Muscle of leg (tissue), 3 donors: ENCODE measurements at regions not wholly inside any gene's neighbourhood (a gene's known extent, or its start where the extent isn't known, plus 50 kb on each side); places are given as distances from the start of the nearest gene placed in this dataset.

ENCODE experiments used
- DNase-seq: peaks from one replicate; pipeline ENCODE4 v3.0.0; 2013
- H3K27ac ChIP-seq: one replicate; pipeline ENCODE4 v1.5.1; 2013; ENCODE audit warnings: mild to moderate bottlenecking, low read length, control low read depth
- H3K27me3 ChIP-seq: one replicate; pipeline ENCODE4 v1.6.1; 2013; ENCODE audit warnings: low read length; ENCODE audit not compliant: control insufficient read depth, insufficient read depth
- H3K36me3 ChIP-seq: one replicate; pipeline ENCODE4 v1.6.1; 2013; ENCODE audit warnings: low read length; ENCODE audit not compliant: control insufficient read depth, insufficient read depth
- H3K4me1 ChIP-seq: one replicate; pipeline ENCODE4 v1.6.1; 2013; ENCODE audit warnings: low read length; ENCODE audit not compliant: control insufficient read depth, insufficient read depth
- H3K4me3 ChIP-seq: one replicate; pipeline ENCODE4 v1.5.1; 2013; ENCODE audit warnings: low read length, control low read depth
- H3K9me3 ChIP-seq: replicated peaks from 2 replicates; pipeline ENCODE4 v1.6.1; 2013; ENCODE audit warnings: low read depth, low read length; ENCODE audit not compliant: control insufficient read depth
- WGBS: methylation state at CpG from one replicate; pipeline ENCODE4 v1.1.5; 2013; ENCODE audit warnings: missing lambda C conversion rate; ENCODE audit not compliant: insufficient coverage; 5-methylcytosine and 5-hydroxymethylcytosine counted together

DNA sequence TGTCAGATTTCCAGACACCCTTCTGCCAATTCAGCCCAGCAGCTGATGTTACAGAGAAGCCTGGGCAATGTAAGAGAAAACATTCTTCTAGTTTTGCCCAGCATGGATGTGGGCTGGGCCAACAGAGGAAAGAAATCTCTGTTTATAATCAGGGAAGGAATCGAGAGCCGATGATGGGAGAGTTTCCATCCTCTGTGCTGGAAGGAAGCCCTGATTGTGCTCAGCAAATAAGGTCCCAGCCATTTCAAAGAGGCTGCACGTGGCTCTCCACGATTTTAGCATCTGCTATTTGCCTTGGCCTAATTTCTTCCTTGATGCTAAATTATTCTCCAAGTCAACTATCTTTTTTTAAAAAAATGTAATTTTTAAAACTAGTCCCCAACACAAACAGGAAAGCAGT, 70.0 kb downstream of the IRX6 start:
- Histone ChIP-seq H3K4me3 (no peak overlapping the region), H3K9me3 (no peaks in the 10 kb centered on the region), H3K27me3 (no peaks in the 10 kb centered on the region), H3K27ac (no peak overlapping the region), H3K4me1 (peaks cover 3% of the 10 kb centered on the region), H3K36me3 (no peaks in the 10 kb centered on the region)
- peak; percentile 87 for DNase-seq
- 10% methylated on average over 2 of the region's 4 CpGs for WGBS

DNA sequence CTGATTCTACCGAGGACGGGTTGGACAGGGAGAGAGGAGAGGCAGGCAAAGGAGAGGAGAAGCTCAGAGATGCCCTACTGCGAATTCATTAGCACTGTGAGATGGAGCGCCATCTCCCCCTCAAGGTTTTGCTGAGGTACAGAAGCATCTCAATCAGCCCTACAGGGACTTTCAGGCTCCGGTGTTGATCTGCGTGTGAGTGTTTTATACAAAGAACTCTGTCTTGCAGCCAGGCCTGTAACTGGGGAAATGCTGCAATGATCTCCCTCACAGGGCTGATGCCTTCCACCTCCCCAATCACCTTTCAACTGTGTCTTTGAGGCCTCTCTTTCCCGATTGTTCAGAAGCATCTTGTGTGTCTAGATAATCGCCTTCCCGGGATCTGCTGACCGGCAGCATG, 74.8 kb downstream of the IRX6 start:
- DNase-seq, result no peak
- WGBS, result 85% methylated on average over 6 of the region's 10 CpGs
- no peaks in the 10 kb centered on the region for H3K27me3 ChIP-seq
- no peak overlapping the region for H3K27ac ChIP-seq
- no peaks in the 10 kb centered on the region for H3K36me3 ChIP-seq
- no peaks in the 10 kb centered on the region for H3K9me3 ChIP-seq
- no peak overlapping the region for H3K4me3 ChIP-seq
- no peaks in the 10 kb centered on the region for H3K4me1 ChIP-seq

DNA sequence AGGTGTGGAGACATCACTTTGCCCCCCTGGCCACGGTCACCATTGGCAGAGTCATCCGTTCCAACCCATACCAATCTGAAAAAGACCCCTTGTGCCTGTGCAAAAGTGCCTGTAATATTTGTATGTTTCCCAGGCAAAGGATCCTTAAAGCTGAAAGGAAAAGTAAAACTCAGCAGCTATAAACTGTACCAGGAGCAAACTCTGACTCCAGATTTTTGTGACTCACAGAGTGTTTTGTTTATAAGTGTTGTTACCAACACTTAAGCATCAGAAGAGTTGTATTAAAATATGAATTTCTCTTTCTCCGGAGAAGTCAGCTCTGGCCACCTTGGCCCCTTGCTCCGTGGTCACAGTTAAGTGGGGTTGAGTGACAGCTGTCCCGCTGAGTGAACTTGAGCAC, 75.9 kb downstream of the IRX6 start:
- Histone ChIP-seq H3K4me1 (no peaks in the 10 kb centered on the region), H3K27me3 (no peaks in the 10 kb centered on the region), H3K4me3 (no peak overlapping the region), H3K36me3 (no peaks in the 10 kb centered on the region), H3K27ac (no peak overlapping the region), H3K9me3 (no peaks in the 10 kb centered on the region)
- DNase-seq, result no peak
- WGBS, result no CpG with 5 or more reads among the region's 5 CpGs

DNA sequence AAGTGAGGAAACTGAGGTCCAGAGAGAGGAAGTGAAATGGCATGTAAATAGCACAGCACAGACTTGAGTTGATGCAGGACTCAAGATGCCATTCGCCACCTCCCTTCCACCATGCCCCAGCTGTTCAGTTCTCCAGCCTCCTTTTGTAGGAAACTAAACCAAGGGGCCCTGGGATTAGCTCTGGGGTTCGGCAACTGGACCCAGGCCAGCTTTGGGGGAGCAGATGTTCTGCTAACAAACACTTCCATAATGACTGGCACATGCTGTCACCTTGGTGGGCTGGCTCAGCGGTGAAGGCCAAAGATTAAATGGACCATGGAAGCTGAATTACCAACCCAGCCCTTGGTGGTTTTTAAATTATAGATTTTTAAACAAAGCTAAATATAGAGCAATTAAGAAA, 77.0 kb downstream of the IRX6 start:
- H3K4me3 ChIP-seq, result no peak overlapping the region
- DNase-seq, result no peak
- WGBS, result 60% methylated on average over 2 of the region's 3 CpGs
- H3K27ac ChIP-seq, result no peak overlapping the region
- H3K27me3 ChIP-seq, result no peaks in the 10 kb centered on the region
- no peaks in the 10 kb centered on the region for H3K9me3 ChIP-seq
- no peaks in the 10 kb centered on the region for H3K4me1 ChIP-seq
- H3K36me3 ChIP-seq, result no peaks in the 10 kb centered on the region

DNA sequence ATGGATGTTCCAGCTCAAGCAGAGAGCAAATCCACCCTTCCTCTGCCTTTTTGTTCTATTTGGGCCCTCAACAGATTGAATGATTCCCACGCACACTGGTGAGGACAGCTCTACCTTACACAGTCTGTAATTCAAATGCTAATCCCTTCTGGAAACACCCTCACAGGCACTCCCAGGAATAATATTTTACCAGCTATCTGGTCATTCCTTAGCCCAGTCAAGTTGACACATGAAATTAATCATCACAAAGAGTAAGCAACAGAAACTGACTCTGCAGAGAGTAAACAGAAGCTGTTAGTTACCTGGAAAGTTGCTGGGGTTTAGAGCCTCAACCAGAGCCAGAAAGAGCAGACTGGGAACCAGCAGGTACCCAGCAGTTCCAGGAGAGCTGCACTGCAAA, 75.5 kb upstream of the MMP2 start:
- WGBS, result 67% methylated on average over 1 of the region's 1 CpG
- H3K4me3 ChIP-seq, result no peak overlapping the region

DNA sequence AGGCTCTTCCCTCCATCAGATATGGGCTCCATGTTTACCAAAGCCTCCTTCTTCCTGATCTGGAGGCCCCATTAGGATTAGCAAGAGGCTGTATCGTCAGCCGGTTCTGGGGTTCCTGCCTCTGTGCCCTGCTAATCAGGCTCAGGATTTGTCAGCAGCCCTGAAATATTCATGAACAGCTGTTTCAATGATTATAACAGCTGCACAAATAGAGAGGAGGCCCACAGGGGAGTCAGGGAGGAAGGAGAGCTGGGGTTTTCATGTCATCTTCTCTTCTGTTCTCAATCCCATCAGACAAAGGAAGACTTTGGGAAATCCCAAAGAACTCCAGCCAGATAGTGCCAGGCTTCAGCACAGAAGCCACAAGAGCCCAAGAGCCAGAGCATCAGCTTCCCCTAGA, 72.3 kb upstream of the MMP2 start:
- Histone ChIP-seq H3K36me3 (no peaks in the 10 kb centered on the region), H3K27ac (no peak overlapping the region), H3K4me1 (peaks cover 4% of the 10 kb centered on the region), H3K27me3 (peaks cover 3% of the 10 kb centered on the region), H3K9me3 (no peaks in the 10 kb centered on the region), H3K4me3 (no peak overlapping the region)
- WGBS, result 40% methylated on average over 1 of the region's 2 CpGs
- peak; percentile 16 for DNase-seq

More for the DNA sequence above, 75.5 kb upstream of the MMP2 start:
- Histone ChIP-seq H3K4me1 (peaks cover 4% of the 10 kb centered on the region), H3K27ac (no peak overlapping the region), H3K9me3 (no peaks in the 10 kb centered on the region), H3K36me3 (no peaks in the 10 kb centered on the region), H3K27me3 (peaks cover 3% of the 10 kb centered on the region)
- no peak for DNase-seq

DNA sequence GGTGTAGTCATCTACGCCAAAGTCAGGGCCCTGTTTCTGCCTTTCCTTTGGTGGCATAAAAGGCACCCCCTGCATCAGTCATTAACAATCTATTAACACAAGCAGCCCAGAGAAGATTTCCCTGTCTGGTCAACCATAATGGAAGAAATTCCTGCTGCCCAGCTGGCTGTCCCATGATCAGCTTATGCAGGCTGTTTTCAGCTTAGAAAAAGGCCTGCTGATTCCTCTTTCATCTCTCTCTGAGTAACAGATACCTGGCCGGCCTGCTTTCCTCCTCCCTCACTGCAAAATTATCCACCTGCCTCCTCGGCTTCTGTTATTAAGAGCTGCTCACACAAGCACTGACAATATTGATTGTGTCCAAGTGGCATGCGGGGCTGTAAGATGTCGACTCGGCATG, 70.3 kb upstream of the MMP2 start:
- DNase-seq, result no peak
- Histone ChIP-seq H3K9me3 (no peaks in the 10 kb centered on the region), H3K27me3 (peaks cover 3% of the 10 kb centered on the region), H3K4me3 (no peak overlapping the region), H3K27ac (no peak overlapping the region), H3K4me1 (peaks cover 4% of the 10 kb centered on the region), H3K36me3 (no peaks in the 10 kb centered on the region)
- WGBS, result 72% methylated on average over 3 of the region's 6 CpGs

DNA sequence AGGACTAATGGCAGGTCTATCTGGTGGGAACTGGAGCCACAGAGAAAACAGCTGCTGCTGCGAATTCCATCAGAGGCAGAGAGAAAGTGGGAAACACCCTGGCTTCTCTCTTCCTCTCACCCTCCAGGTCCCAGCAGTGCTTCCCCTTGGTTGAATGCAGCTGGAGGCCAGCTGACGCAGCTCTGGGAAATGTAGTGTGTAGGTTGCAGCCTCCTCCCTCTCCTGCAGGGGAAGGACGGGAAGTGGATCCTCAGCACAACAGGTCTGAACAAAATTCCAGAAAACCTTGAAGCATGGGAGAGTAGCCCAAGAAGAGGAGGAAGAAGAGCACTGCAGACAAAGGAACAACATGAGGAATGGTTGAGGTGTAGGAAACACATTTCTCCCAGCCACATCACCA, 67.8 kb upstream of the MMP2 start:
- DNase-seq, result peak; percentile 51
- Histone ChIP-seq H3K4me3 (no peak overlapping the region), H3K27ac (no peak overlapping the region), H3K27me3 (peaks cover 3% of the 10 kb centered on the region), H3K4me1 (peaks cover 4% of the 10 kb centered on the region), H3K9me3 (no peaks in the 10 kb centered on the region), H3K36me3 (no peaks in the 10 kb centered on the region)
- 20% methylated on average over 1 of the region's 3 CpGs for WGBS

DNA sequence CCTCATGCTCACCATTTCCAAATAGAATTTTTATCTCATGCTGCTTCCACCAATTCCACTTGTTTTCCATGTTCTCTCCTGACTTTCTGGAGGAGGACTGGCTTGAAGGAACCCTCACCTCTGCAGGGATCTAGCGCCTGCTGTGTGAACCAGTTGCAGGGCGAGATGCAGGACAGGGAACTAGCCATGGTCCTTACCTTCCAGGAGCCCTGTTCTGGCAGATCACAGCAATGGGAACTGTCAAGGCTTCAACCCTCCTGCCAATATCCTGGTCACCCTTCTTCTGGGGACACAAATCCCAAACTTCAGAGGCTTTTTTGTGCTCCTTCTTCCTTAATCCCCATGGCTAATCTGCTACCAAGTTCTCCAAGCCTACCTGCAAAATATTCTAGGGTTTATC, 60.4 kb upstream of the MMP2 start:
- 8% methylated on average over 2 of the region's 2 CpGs for WGBS
- H3K27ac ChIP-seq, result no peak overlapping the region
- no peaks in the 10 kb centered on the region for H3K4me1 ChIP-seq
- no peaks in the 10 kb centered on the region for H3K9me3 ChIP-seq
- H3K4me3 ChIP-seq, result no peak overlapping the region
- DNase-seq, result peak; percentile 21
- peaks cover 10% of the 10 kb centered on the region for H3K27me3 ChIP-seq
- no peaks in the 10 kb centered on the region for H3K36me3 ChIP-seq

DNA sequence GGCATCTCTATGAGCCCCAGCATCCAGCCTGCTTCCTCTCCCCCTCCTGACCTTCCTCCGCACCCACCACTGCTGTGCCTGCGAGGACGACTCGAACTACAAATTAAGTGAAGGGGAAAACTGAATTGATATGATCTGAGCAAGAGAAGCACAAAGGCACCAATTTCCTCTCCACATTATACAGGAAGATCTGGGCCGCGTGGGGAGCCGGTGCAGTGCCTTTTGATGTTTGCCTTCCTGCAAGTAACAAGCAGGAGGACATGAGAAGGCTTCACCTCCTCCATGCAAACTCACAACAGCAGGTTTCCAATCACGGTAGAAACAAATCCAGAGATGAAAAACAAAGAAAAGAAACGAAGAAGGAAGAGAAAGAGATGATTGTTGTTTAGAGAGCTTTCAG, 57.8 kb upstream of the MMP2 start:
- DNase-seq, result no peak
- no peak overlapping the region for H3K27ac ChIP-seq
- H3K4me3 ChIP-seq, result no peak overlapping the region
- no peaks in the 10 kb centered on the region for H3K4me1 ChIP-seq
- no CpG with 5 or more reads among the region's 9 CpGs for WGBS
- no peaks in the 10 kb centered on the region for H3K36me3 ChIP-seq
- peaks cover 11% of the 10 kb centered on the region for H3K27me3 ChIP-seq
- H3K9me3 ChIP-seq, result no peaks in the 10 kb centered on the region

DNA sequence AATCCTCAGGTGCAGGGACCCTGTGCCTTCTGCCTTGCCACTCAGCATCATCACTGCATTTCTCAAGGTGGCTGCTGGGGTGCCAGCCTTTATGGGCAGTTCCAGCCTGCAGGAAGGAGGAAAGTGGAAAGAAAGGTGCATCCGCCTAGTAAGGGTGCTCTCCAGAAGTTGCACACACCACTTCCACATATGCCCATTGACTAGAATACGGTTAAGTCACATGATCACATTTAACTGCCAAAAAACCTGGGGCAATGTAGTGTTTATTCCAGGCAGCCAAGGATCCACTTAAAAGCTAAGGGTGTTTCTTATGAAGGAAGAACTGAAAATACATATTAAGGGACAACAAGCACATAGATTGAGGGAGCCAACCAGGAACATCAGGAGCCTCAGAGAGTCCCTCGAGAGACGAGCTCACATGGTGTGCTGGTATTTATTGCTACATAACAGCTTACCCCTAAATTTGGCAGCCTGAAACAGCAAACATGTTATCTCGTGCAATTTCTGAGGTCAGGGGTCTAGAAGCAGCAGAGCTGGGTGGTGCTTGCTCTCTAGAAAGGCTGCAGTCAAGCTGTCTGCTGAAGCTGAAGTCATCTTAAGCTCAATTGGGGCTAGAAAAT, 52.0 kb upstream of the MMP2 start:
- 40% methylated on average over 3 of the region's 5 CpGs for WGBS
- H3K4me1 ChIP-seq, result no peaks in the 10 kb centered on the region
- peaks cover 2% of the 10 kb centered on the region for H3K27me3 ChIP-seq
- no peaks in the 10 kb centered on the region for H3K36me3 ChIP-seq
- no peaks in the 10 kb centered on the region for H3K9me3 ChIP-seq
- no peak overlapping the region for H3K4me3 ChIP-seq
- DNase-seq, result no peak
- no peak overlapping the region for H3K27ac ChIP-seq
